Tibial artery (tissue), 4 donors: ENCODE measurements at regions not wholly inside any gene's neighbourhood (a gene's known extent, or its start where the extent isn't known, plus 50 kb on each side); places are given as distances from the start of the nearest gene placed in this dataset.

ENCODE experiments used
- DNase-seq, 2 donors: peaks; one replicate each; pipeline ENCODE4 v3.0.0-alpha.2; 2019
- H3K27ac ChIP-seq, 2 donors: fragments of 200-600 bp; sonication (generic) in 1 of 2; 1 replicate in 1 of 2; 2 replicates in 1 of 2; pipeline ENCODE4 v1.5.1; 2018 to 2019; ENCODE audit warnings: mild to moderate bottlenecking in 1 of 2
- H3K27me3 ChIP-seq, 2 donors: fragments of 200-600 bp; sonication (generic) in 1 of 2; one replicate each; pipeline versions ENCODE4 v1.5.1 to v1.6.0; 2016 to 2019
- H3K36me3 ChIP-seq, 3 donors: fragments of 200-600 bp; sonication (generic) in 2 of 3; one replicate each; pipeline ENCODE4 v1.5.1; 2016 to 2019; ENCODE audit warnings: mild to moderate bottlenecking in 2 of 3
- H3K4me1 ChIP-seq, 4 donors: fragments of 200-600 bp; sonication (generic) in 2 of 4; 1 replicate in 3 of 4; 2 replicates in 1 of 4; pipeline ENCODE4 v1.5.1; 2016 to 2019
- H3K4me3 ChIP-seq, 2 donors: fragments of 200-600 bp; sonication (generic) in 1 of 2; 1 replicate in 1 of 2; 2 replicates in 1 of 2; pipeline ENCODE4 v1.5.1; 2018 to 2019; ENCODE audit warnings: mild to moderate bottlenecking in 2 of 2
- H3K9me3 ChIP-seq, 3 donors: fragments of 200-600 bp; sonication (generic) in 1 of 3; one replicate each; pipeline ENCODE4 v1.5.1; 2016 to 2019
- intact Hi-C: fragments of 100-400 bp; cut with DNase I; formaldehyde crosslinking; loops from one replicate; pipeline ENCODE4 v1.15.0; 2023; ENCODE audit warnings: low total_unique reads
- TF ChIP-seq, protein P1 (sequence below), 2 experiments: fragments of 200-600 bp in 1 of 2; fragments of 450-650 bp in 1 of 2; IDR thresholded peaks; one replicate each; pipeline ENCODE4 v1.5.1; 2017 to 2019; ENCODE audit warnings: antibody characterized with exemption in 2 of 2, mild to moderate bottlenecking in 1 of 2, moderate library complexity in 1 of 2

DNA sequence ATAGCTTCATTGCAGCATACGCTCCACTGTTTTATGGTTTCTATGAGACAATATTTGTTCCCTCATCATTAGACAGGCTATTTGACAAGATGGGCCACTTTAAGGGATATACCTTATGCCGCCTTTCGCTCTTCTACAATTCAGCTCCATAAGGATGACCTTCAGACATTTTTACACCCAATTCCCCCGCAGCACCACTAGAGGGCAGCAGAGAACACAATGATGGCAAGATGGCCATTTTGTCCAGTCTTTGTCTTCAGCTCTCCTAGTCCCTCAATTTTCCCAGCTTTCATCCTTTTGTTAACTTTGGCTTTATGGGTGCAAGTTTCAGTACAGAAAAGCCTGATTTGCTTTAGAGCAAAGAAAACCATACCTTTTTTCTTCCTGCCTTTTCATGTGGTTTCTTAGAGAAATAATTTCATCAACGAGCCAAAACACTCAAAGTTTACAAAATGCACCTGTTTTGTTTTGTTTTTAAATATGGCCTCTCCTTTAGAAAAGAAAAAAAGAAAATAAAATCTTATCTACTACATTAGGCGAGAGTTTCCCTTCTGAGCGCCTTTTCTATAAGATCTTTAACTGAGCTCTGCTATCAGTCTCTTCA lies 355.3 kb downstream of the TOX3 start:
- Histone ChIP-seq H3K36me3 (no peaks in the 10 kb centered on the region), H3K4me1 (no peaks in the 10 kb centered on the region), H3K27me3 (peaks cover 0 to 4% of the 10 kb centered on the region in 2 donors), H3K4me3 (no peak overlapping the region), H3K9me3 (no peaks in the 10 kb centered on the region), H3K27ac (no peak overlapping the region)
- DNase-seq = peak; percentile 50 to 65
- intact Hi-C loops = no loop called here
- TF ChIP-seq, protein P1, sequence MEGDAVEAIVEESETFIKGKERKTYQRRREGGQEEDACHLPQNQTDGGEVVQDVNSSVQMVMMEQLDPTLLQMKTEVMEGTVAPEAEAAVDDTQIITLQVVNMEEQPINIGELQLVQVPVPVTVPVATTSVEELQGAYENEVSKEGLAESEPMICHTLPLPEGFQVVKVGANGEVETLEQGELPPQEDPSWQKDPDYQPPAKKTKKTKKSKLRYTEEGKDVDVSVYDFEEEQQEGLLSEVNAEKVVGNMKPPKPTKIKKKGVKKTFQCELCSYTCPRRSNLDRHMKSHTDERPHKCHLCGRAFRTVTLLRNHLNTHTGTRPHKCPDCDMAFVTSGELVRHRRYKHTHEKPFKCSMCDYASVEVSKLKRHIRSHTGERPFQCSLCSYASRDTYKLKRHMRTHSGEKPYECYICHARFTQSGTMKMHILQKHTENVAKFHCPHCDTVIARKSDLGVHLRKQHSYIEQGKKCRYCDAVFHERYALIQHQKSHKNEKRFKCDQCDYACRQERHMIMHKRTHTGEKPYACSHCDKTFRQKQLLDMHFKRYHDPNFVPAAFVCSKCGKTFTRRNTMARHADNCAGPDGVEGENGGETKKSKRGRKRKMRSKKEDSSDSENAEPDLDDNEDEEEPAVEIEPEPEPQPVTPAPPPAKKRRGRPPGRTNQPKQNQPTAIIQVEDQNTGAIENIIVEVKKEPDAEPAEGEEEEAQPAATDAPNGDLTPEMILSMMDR (IDR thresholded peaks at IDR 0.05) = peak; percentile 64 to 80

DNA sequence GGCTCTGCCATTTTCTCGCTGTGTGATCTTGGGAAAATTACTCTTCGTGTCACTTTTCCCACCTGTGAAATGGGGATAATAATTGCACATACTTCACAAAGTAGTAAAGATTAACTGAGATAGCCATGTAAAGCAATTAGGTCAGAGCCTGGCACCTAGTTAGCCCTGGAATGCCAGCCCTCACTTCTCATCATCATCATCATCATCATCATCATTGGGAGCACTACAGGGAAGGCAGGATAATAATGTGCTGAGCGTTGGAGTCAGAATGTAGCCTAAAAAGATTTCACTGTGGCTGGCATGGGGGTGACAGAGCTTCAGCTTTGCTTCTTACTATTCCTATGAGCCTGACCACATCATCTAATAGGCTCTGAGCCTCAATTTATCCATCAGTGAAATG lies 362.6 kb downstream of the TOX3 start:
- DNase-seq = no peak
- Histone ChIP-seq H3K4me1 (no peaks in the 10 kb centered on the region), H3K27ac (no peak overlapping the region), H3K36me3 (no peaks in the 10 kb centered on the region), H3K4me3 (no peak overlapping the region), H3K27me3 (no peaks in the 10 kb centered on the region), H3K9me3 (no peaks in the 10 kb centered on the region)
- intact Hi-C loops = no loop called here
- TF ChIP-seq, protein P1 (IDR thresholded peaks at IDR 0.05) = no peak

DNA sequence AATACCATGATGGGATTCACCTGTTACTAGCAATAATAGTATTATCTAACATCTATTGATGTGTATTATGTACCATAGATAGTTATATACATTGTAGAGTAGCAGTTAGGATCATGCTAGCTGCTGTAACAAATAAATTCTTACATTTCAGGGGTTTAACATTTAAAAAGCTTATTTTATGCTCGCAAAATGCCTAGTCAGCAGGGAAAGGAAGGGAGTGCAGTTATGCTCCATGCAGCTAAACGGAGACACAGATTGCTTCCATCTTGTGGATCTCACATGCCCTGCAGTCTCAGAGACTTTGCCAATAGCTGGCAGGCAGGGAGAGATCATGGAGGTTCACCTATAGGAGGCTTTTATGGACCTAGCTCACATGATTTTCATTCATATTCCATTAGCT lies 364.1 kb downstream of the TOX3 start:
- H3K9me3 ChIP-seq = no peaks in the 10 kb centered on the region
- H3K36me3 ChIP-seq = no peaks in the 10 kb centered on the region
- intact Hi-C loops = no loop called here
- TF ChIP-seq, protein P1 (IDR thresholded peaks at IDR 0.05) = no peak
- no peaks in the 10 kb centered on the region for H3K4me1 ChIP-seq
- no peak for DNase-seq
- H3K27me3 ChIP-seq = no peaks in the 10 kb centered on the region
- no peak overlapping the region for H3K4me3 ChIP-seq
- no peak overlapping the region for H3K27ac ChIP-seq

DNA sequence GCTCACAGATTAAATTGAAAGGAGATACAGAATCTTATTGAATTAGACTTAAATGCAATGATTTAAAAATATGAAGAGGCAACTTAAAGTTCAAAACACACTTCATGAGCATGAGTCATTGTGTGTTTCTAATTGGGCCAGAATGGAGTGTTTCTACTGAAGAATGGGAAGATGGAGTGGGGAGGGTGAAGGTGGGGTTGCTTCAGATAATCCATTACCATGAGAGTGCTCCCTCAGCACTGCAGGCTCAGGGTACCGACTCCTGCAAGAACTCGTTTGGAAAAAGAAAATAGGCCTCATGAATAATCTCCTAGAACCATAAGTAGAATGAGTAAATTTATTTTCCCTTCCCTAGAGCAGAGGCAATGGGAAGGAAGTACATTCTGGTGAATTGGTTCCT lies 372.8 kb downstream of the TOX3 start:
- intact Hi-C loops = no loop called here

DNA sequence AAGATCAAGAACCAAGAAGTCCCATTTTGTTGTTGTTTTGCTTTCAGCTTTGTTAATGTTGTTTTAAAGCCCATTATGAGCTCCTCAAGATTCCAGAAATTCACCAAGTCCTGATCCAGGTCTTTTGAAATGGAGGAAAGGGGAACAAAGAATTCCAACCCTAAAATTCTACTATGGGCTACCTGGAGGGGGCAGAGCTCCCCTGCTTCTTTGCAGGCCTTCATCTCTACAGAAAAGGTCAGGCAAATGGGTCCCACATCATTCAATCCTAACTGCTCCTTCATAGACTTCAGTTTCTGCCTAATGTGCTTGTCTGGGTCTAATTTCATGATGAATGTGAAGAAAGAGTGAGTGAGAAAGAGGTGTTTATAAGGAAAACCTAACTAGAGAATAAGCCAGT lies 375.5 kb downstream of the TOX3 start:
- intact Hi-C loops = no loop called here
- Histone ChIP-seq H3K27ac (no peak overlapping the region), H3K4me3 (no peak overlapping the region), H3K27me3 (no peaks in the 10 kb centered on the region), H3K4me1 (no peaks in the 10 kb centered on the region), H3K36me3 (no peaks in the 10 kb centered on the region), H3K9me3 (no peaks in the 10 kb centered on the region)
- TF ChIP-seq, protein P1 (IDR thresholded peaks at IDR 0.05) = no peak
- DNase-seq = no peak

More for the DNA sequence above, 372.8 kb downstream of the TOX3 start:
- H3K4me1 ChIP-seq = no peaks in the 10 kb centered on the region
- no peaks in the 10 kb centered on the region for H3K27me3 ChIP-seq
- no peak overlapping the region for H3K27ac ChIP-seq
- H3K36me3 ChIP-seq = no peaks in the 10 kb centered on the region
- TF ChIP-seq, protein P1 (IDR thresholded peaks at IDR 0.05) = no peak
- DNase-seq = no peak
- H3K9me3 ChIP-seq = no peaks in the 10 kb centered on the region
- H3K4me3 ChIP-seq = no peak overlapping the region

DNA sequence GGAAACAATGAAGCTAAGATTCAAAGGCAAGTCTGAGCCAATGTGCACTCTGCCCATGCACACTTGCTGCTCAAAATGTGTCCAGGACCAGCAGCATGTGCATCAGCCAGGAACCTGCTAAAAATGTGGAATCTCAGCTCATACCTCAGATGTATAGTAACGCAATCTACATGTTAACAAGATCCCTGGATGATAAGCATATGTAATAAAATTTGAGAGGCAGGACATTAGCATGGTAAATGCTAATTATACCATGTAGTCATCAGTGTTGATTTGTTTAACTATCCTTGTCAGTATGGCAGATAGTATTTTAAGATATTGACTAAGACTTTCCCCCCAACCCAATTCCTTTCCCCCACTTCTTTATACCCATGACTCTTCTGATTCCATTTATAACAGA lies 379.6 kb downstream of the TOX3 start:
- H3K27ac ChIP-seq = no peak overlapping the region
- intact Hi-C loops = no loop called here
- H3K4me3 ChIP-seq = no peak overlapping the region
- H3K27me3 ChIP-seq = no peaks in the 10 kb centered on the region
- no peaks in the 10 kb centered on the region for H3K9me3 ChIP-seq
- TF ChIP-seq, protein P1 (IDR thresholded peaks at IDR 0.05) = no peak
- H3K36me3 ChIP-seq = no peaks in the 10 kb centered on the region
- no peaks in the 10 kb centered on the region for H3K4me1 ChIP-seq
- no peak for DNase-seq
